SK-N-SH (cell line): ENCODE measurements at regions not wholly inside any gene's neighbourhood (a gene's known extent, or its start where the extent isn't known, plus 50 kb on each side); places are given as distances from the start of the nearest gene placed in this dataset.

Source experiments
- CTCF ChIA-PET: fragments of 300-600, 350-600 bp; formaldehyde crosslinking; extraction: SDS; loops from one replicate; lab custom pipeline; 2021; lab: Yijun Ruan, JAX
- POLR2A ChIA-PET: fragments of 350-600 bp; sonication (Branson Sonifier 250); formaldehyde crosslinking; extraction: SDS; loops from one replicate; lab custom pipeline; 2020; ENCODE audit warnings: antibody characterized with exemption, inconsistent platforms; lab: Yijun Ruan, JAX
- DNase-seq: peaks from one replicate; pipeline ENCODE4 v3.0.0; 2012
- H2AFZ ChIP-seq: fragments of 200-600 bp; sonication (generic); 2 replicates; pipeline ENCODE4 v1.8.1; 2016; ENCODE audit warnings: antibody characterized with exemption, mild to moderate bottlenecking, low read depth
- H3F3A ChIP-seq: fragments of 200-600 bp; sonication (generic); replicated peaks from 2 replicates; pipeline ENCODE3; 2016; ENCODE audit warnings: antibody characterized with exemption, mild to moderate bottlenecking; ENCODE audit not compliant: insufficient read depth
- H3K27ac ChIP-seq, 2 experiments: fragments of 200-500 bp in 1 of 2; fragments of 200-600 bp in 1 of 2; sonication (Bioruptor generic) in 1 of 2; sonication (generic), shearing (Covaris generic) in 1 of 2; 2 replicates each; pipeline versions ENCODE4 v1.5.1 to v1.6.1; 2014 to 2016; ENCODE audit warnings: low read depth in 2 of 2, inconsistent platforms in 1 of 2, low read length in 1 of 2, mild to moderate bottlenecking in 1 of 2, mixed read lengths in 1 of 2
- H3K27me3 ChIP-seq: fragments of 200-600 bp; sonication (generic), shearing (Covaris generic); 2 replicates; pipeline ENCODE4 v1.6.1; 2016; ENCODE audit warnings: mixed run types; ENCODE audit not compliant: insufficient read depth
- H3K36me3 ChIP-seq, 2 experiments: fragments of 200-500 bp in 1 of 2; fragments of 200-600 bp in 1 of 2; sonication (Bioruptor generic) in 1 of 2; sonication (generic) in 1 of 2; replicated peaks in 1 of 2; 2 replicates each; pipeline versions ENCODE3 to v1.5.1; 2014 to 2016; ENCODE audit warnings: low read length in 1 of 2, mild to moderate bottlenecking in 1 of 2; ENCODE audit not compliant: insufficient read depth in 2 of 2, control insufficient read depth in 1 of 2
- H3K4me1 ChIP-seq, 2 experiments: fragments of 200-500 bp in 1 of 2; fragments of 200-600 bp in 1 of 2; sonication (Bioruptor generic) in 1 of 2; sonication (generic), shearing (Covaris generic) in 1 of 2; 2 replicates each; pipeline versions ENCODE4 v1.5.1 to v1.6.1; 2014 to 2016; ENCODE audit warnings: low read depth in 1 of 2, low read length in 1 of 2, mixed run types in 1 of 2; ENCODE audit not compliant: insufficient read depth in 2 of 2, control insufficient read depth in 1 of 2
- H3K4me2 ChIP-seq: fragments of 200-600 bp; sonication (generic), shearing (Covaris generic); 2 replicates; pipeline ENCODE4 v1.6.1; 2017; ENCODE audit warnings: mixed run types
- H3K4me3 ChIP-seq, 2 experiments: fragments of 200-500 bp in 1 of 2; fragments of 200-600 bp in 1 of 2; sonication (Bioruptor generic) in 1 of 2; sonication (generic), shearing (Covaris generic) in 1 of 2; 2 replicates each; pipeline versions ENCODE4 v1.5.1 to v1.8.1; 2014 to 2016; ENCODE audit warnings: low read depth in 2 of 2, inconsistent platforms in 1 of 2, low read length in 1 of 2, mild to moderate bottlenecking in 1 of 2, mixed read lengths in 1 of 2, moderate library complexity in 1 of 2
- H3K79me2 ChIP-seq: fragments of 200-600 bp; sonication (generic); 2 replicates; pipeline ENCODE4 v1.8.1; 2017; ENCODE audit warnings: mild to moderate bottlenecking; ENCODE audit not compliant: insufficient read depth
- H3K9ac ChIP-seq: fragments of 200-600 bp; sonication (generic); 2 replicates; pipeline ENCODE4 v1.6.1; 2017; ENCODE audit warnings: mixed run types
- H3K9me2 ChIP-seq: fragments of 200-600 bp; sonication (generic); 2 replicates; pipeline ENCODE4 v1.6.1; 2017; ENCODE audit warnings: mixed run types
- H3K9me3 ChIP-seq: fragments of 200-600 bp; sonication (generic); 2 replicates; pipeline ENCODE4 v1.6.1; 2017; ENCODE audit warnings: mixed run types, mild to moderate bottlenecking, moderate library complexity
- H4K20me1 ChIP-seq: fragments of 200-600 bp; sonication (generic); 2 replicates; pipeline ENCODE4 v1.6.1; 2017; ENCODE audit warnings: mild to moderate bottlenecking, mixed run types; ENCODE audit not compliant: insufficient read depth
- CHD2 ChIP-seq: fragments of 150-350 bp; IDR thresholded peaks from 2 replicates; pipeline ENCODE4 v1.6.1; 2018; ENCODE audit warnings: low read length; ENCODE audit not compliant: partially characterized antibody
- CTCF ChIP-seq: fragments of 200-600 bp; sonication (generic); IDR thresholded peaks from 2 replicates; pipeline ENCODE4 v1.6.1; 2017; ENCODE audit warnings: antibody characterized with exemption, mild to moderate bottlenecking, moderate library complexity
- EP300 ChIP-seq, 2 experiments: IDR thresholded peaks; 2 replicates each; pipeline versions ENCODE4 v1.4.0 to v1.6.1; 2012; ENCODE audit warnings: borderline replicate concordance in 1 of 2, low read depth in 1 of 2, low read length in 1 of 2
- EZH2phosphoT487 ChIP-seq: fragments of 200-600 bp; sonication (generic); IDR thresholded peaks from 2 replicates; pipeline ENCODE4 v1.6.1; 2017; ENCODE audit warnings: low read depth, mixed run types, mild to moderate bottlenecking, antibody characterized with exemption, moderate library complexity, borderline replicate concordance
- FOXM1 ChIP-seq: IDR thresholded peaks from 2 replicates; pipeline ENCODE4 v1.4.0; 2012; ENCODE audit warnings: low read depth, mild to moderate bottlenecking
- GABPA ChIP-seq: IDR thresholded peaks from 2 replicates; pipeline ENCODE4 v1.4.0; 2012; ENCODE audit warnings: low read depth, mild to moderate bottlenecking
- GATA2 ChIP-seq: sonication (generic); formaldehyde crosslinking; IDR thresholded peaks from 2 replicates; pipeline ENCODE4 v1.5.0; 2020; ENCODE audit warnings: mild to moderate bottlenecking, missing genetic modification reagents
- JUND ChIP-seq: IDR thresholded peaks from 2 replicates; pipeline ENCODE4 v1.4.0; 2012
- MEF2A ChIP-seq: IDR thresholded peaks from 2 replicates; pipeline ENCODE4 v1.4.0; 2012; ENCODE audit warnings: low read depth, borderline replicate concordance
- PBX3 ChIP-seq: IDR thresholded peaks from 2 replicates; pipeline ENCODE4; 2012
- RCOR1 ChIP-seq: fragments of 150-350 bp; IDR thresholded peaks from 2 replicates; pipeline ENCODE4 v1.6.1; 2017; ENCODE audit warnings: antibody characterized with exemption, low read length
- SIN3A ChIP-seq: IDR thresholded peaks from 2 replicates; pipeline ENCODE4 v1.6.1; 2012; ENCODE audit warnings: low read depth, mild to moderate bottlenecking, low read length, moderate library complexity, borderline replicate concordance
- TCF12 ChIP-seq: IDR thresholded peaks from 2 replicates; pipeline ENCODE4 v1.4.0; 2012
- ZBTB33 ChIP-seq: IDR thresholded peaks from 2 replicates; pipeline ENCODE4 v1.4.0; 2012; ENCODE audit warnings: low read depth, borderline replicate concordance
- WGBS: methylation state at CpG from one replicate; pipeline ENCODE4 v1.1.6; 2017; ENCODE audit warnings: low lambda C conversion rate; 5-methylcytosine and 5-hydroxymethylcytosine counted together

- TF ChIP-seq PBX3: no peak
- no peak for TF ChIP-seq JUND
- TF ChIP-seq MEF2A: no peak
- no peak for TF ChIP-seq ZBTB33
- no peak for TF ChIP-seq GABPA
- no peak for TF ChIP-seq EP300 (IDR thresholded peaks at IDR 0.05; ENCODE audit: borderline replicate concordance in 1 of 2, low read depth in 1 of 2, low read length in 1 of 2)
- no peak for TF ChIP-seq EZH2phosphoT487
- no peak for TF ChIP-seq TCF12
- no peak for TF ChIP-seq GATA2 (CRISPR knock-in tag)
These were observed 313.3 kb downstream of the TMEM121 start (continued) for GRCh38 chr14:105839425-105840265.

- Histone ChIP-seq H3K4me2 (no peak overlapping the region), H3K9ac (no peak overlapping the region), H3K27ac (no peak overlapping the region), H2AFZ (no peak overlapping the region), H3K9me2 (no peaks in the 10 kb centered on the region), H3K4me3 (no peak overlapping the region), H3K36me3 (no peaks in the 10 kb centered on the region), H3K79me2 (no peaks in the 10 kb centered on the region), H3K27me3 (no peaks in the 10 kb centered on the region), H4K20me1 (no peaks in the 10 kb centered on the region), H3K4me1 (no peaks in the 10 kb centered on the region; a peak in 1 of 4 replicates), H3K9me3 (no peaks in the 10 kb centered on the region), H3F3A (no peaks in the 10 kb centered on the region)
- POLR2A ChIA-PET: no interaction called here
- TF ChIP-seq FOXM1: no peak
- TF ChIP-seq EZH2phosphoT487: no peak
- no peak for TF ChIP-seq SIN3A
- no peak for TF ChIP-seq CHD2
- no peak for TF ChIP-seq RCOR1
- no peak for TF ChIP-seq CTCF
- CTCF ChIA-PET: no interaction called here
- WGBS: 62% methylated on average over 10 of the region's 32 CpGs
- peak; percentile 27 for DNase-seq
These were observed 314.1 kb downstream of the TMEM121 start for GRCh38 chr14:105840266-105841021.
